ENCODE measurements at regions not wholly inside any gene's neighbourhood (a gene's known extent, or its start where the extent isn't known, plus 50 kb on each side); places are given as distances from the start of the nearest gene placed in this dataset.

- Mint-ChIP-seq H3K27ac (no peak overlapping the region), H3K27me3 (no peaks in the 10 kb centered on the region), H3K9me3 (no peaks in the 10 kb centered on the region), H3K4me1 (no peaks in the 10 kb centered on the region), H3K4me3 (no peak overlapping the region), H3K36me3 (ENCODE audit: low read depth) (no peaks in the 10 kb centered on the region)
- intact Hi-C loops (cut with micrococcal nuclease): no loop called here
- no peak for DNase-seq
These were observed 55.4 kb upstream of the CDC14C start for GRCh38 chr7:48868916-48869315.

- DNase-seq: no peak
- Mint-ChIP-seq H3K4me3 (no peak overlapping the region), H3K27me3 (no peaks in the 10 kb centered on the region), H3K27ac (no peak overlapping the region), H3K4me1 (no peaks in the 10 kb centered on the region), H3K9me3 (no peaks in the 10 kb centered on the region), H3K36me3 (ENCODE audit: low read depth) (no peaks in the 10 kb centered on the region)
- intact Hi-C loops (cut with micrococcal nuclease): loop anchor here (10.0 kb wide), 1 partner anchor 578 kb away; no protein-coding TSS in a partner anchor
These were observed 51.8 kb upstream of the CDC14C start for GRCh38 chr7:48872548-48872947.

Data from activated CD4-positive, alpha-beta T cell treated with anti-CD3 and anti-CD28 coated beads, Interleukin-2, amount 10 ng/mL, durations not matched to agents 24 days and 14 days (primary cell).